Germinal center (tissue), 1 donor: ENCODE measurements at regions not wholly inside any gene's neighbourhood (a gene's known extent, or its start where the extent isn't known, plus 50 kb on each side); places are given as distances from the start of the nearest gene placed in this dataset.
"Not testable (repeated sequence)": the region's sequence is repeated elsewhere in the genome, so short reads cannot be mapped to it uniquely, and the experiment has no call there.

ENCODE experiments used
- DNase-seq: peaks from one replicate; pipeline ENCODE4 v3.0.0; 2012; ENCODE audit warnings: mixed read lengths, low spot score

GRCh38 chr6:15953152-15953880 lies 175.6 kb upstream of the MYLIP start:
- DNase-seq, result no peak

- no peak for DNase-seq
Measured at GRCh38 chr6:15952231-15953151, 176.4 kb upstream of the MYLIP start.

GRCh38 chr6:15950962-15951569 lies 177.8 kb upstream of the MYLIP start:
- no peak for DNase-seq

GRCh38 chr6:15949982-15950381 lies 178.9 kb upstream of the MYLIP start:
- DNase-seq, result no peak

- DNase-seq, result no peak
Measured at GRCh38 chr6:15948930-15949900, 179.7 kb upstream of the MYLIP start.

GRCh38 chr6:15947923-15948322 lies 181.0 kb upstream of the MYLIP start:
- no peak for DNase-seq

GRCh38 chr6:15947436-15947835 lies 181.4 kb upstream of the MYLIP start:
- no peak for DNase-seq

- DNase-seq, result no peak
Measured at GRCh38 chr6:15946701-15947385, 182.0 kb upstream of the MYLIP start.

- DNase-seq, result no peak
Measured at GRCh38 chr6:15945593-15946159, 183.2 kb upstream of the MYLIP start.

GRCh38 chr6:15943423-15943822 lies 185.5 kb upstream of the MYLIP start:
- DNase-seq, result no peak

GRCh38 chr6:15941168-15941567 lies 187.7 kb upstream of the MYLIP start:
- no peak for DNase-seq

GRCh38 chr6:15938107-15938506 lies 190.8 kb upstream of the MYLIP start:
- no peak for DNase-seq

GRCh38 chr6:15937602-15938001 lies 191.3 kb upstream of the MYLIP start:
- DNase-seq, result no peak

GRCh38 chr6:15936503-15936902 lies 192.4 kb upstream of the MYLIP start:
- peak; percentile 57 for DNase-seq

GRCh38 chr6:15935661-15936060 lies 193.2 kb upstream of the MYLIP start:
- DNase-seq, result no peak

- not testable (repeated sequence) for DNase-seq
Measured at GRCh38 chr6:15931697-15932096, 197.2 kb upstream of the MYLIP start.

- DNase-seq, result no peak
Measured at GRCh38 chr6:15930207-15930606, 198.7 kb upstream of the MYLIP start.

GRCh38 chr6:15929685-15930084 lies 199.2 kb upstream of the MYLIP start:
- no peak for DNase-seq

- DNase-seq, result no peak
Measured at GRCh38 chr6:15927531-15928225, 201.2 kb upstream of the MYLIP start.

GRCh38 chr6:15926256-15926655 lies 202.6 kb upstream of the MYLIP start:
- DNase-seq, result no peak
